HEK293T (cell line): ENCODE measurements at regions not wholly inside any gene's neighbourhood (a gene's known extent, or its start where the extent isn't known, plus 50 kb on each side); places are given as distances from the start of the nearest gene placed in this dataset.

Experiments
- CTCF ChIA-PET: fragments of 350-600 bp; formaldehyde crosslinking; extraction: SDS; loops from one replicate; lab custom pipeline; 2021; ENCODE audit warnings: antibody characterized with exemption, inconsistent platforms; lab: Yijun Ruan, JAX
- POLR2A ChIA-PET: fragments of 350-600 bp; formaldehyde crosslinking; extraction: SDS; loops from one replicate; lab custom pipeline; 2020; ENCODE audit warnings: antibody characterized with exemption, inconsistent platforms; lab: Yijun Ruan, JAX
- DNase-seq: peaks from one replicate; pipeline ENCODE4 v3.0.0; 2012; ENCODE audit warnings: mixed read lengths; ENCODE audit errors: extremely low spot score
- ARNT ChIP-seq: fragments of 450-650 bp; IDR thresholded peaks from 2 replicates; pipeline ENCODE4 v1.6.1; 2017; ENCODE audit warnings: mild to moderate bottlenecking
- BHLHE40 ChIP-seq: fragments of 450-650 bp; IDR thresholded peaks from 2 replicates; pipeline ENCODE4 v1.6.1; 2016; ENCODE audit warnings: mild to moderate bottlenecking, moderate library complexity, borderline replicate concordance
- CTBP1 ChIP-seq: fragments of 450-650 bp; IDR thresholded peaks from 2 replicates; pipeline ENCODE4 v1.6.1; 2016; ENCODE audit warnings: borderline replicate concordance
- ELF4 ChIP-seq: fragments of 450-650 bp; IDR thresholded peaks from 2 replicates; pipeline ENCODE4 v1.6.1; 2017; ENCODE audit warnings: antibody characterized with exemption
- FOXA1 ChIP-seq: fragments of 450-650 bp; IDR thresholded peaks from 2 replicates; pipeline ENCODE4 v1.6.1; 2016; ENCODE audit warnings: mild to moderate bottlenecking
- FOXK2 ChIP-seq: fragments of 450-650 bp; IDR thresholded peaks from 2 replicates; pipeline ENCODE4 v1.6.1; 2016; ENCODE audit warnings: mild to moderate bottlenecking
- FOXM1 ChIP-seq: fragments of 450-650 bp; IDR thresholded peaks from 2 replicates; pipeline ENCODE4 v1.6.1; 2017; ENCODE audit warnings: mild to moderate bottlenecking, borderline replicate concordance
- HDGF ChIP-seq: fragments of 450-650 bp; IDR thresholded peaks from 2 replicates; pipeline ENCODE4 v1.6.1; 2017; ENCODE audit warnings: antibody characterized with exemption, borderline replicate concordance
- L3MBTL2 ChIP-seq: fragments of 450-650 bp; conservative IDR thresholded peaks from 2 replicates; pipeline ENCODE4 v1.6.1; 2016; ENCODE audit warnings: mild to moderate bottlenecking
- LEF1 ChIP-seq: fragments of 450-650 bp; IDR thresholded peaks from 2 replicates; pipeline ENCODE4 v1.6.1; 2017; ENCODE audit warnings: mild to moderate bottlenecking, borderline replicate concordance
- NFRKB ChIP-seq: fragments of 450-650 bp; IDR thresholded peaks from 2 replicates; pipeline ENCODE4 v1.6.1; 2016; ENCODE audit warnings: mild to moderate bottlenecking, moderate library complexity
- PKNOX1 ChIP-seq: fragments of 450-650 bp; IDR thresholded peaks from 2 replicates; pipeline ENCODE4 v1.6.1; 2016
- SP1 ChIP-seq: fragments of 450-650 bp; IDR thresholded peaks from 2 replicates; pipeline ENCODE4 v1.6.1; 2017
- SUZ12 ChIP-seq: fragments of 450-650 bp; IDR thresholded peaks from 2 replicates; pipeline ENCODE4 v1.6.1; 2016; ENCODE audit warnings: mild to moderate bottlenecking
- TARDBP ChIP-seq: fragments of 450-650 bp; IDR thresholded peaks from 2 replicates; pipeline ENCODE4 v1.6.1; 2016
- ZNF384 ChIP-seq: fragments of 450-650 bp; IDR thresholded peaks from 2 replicates; pipeline ENCODE4 v1.6.1; 2016

DNA sequence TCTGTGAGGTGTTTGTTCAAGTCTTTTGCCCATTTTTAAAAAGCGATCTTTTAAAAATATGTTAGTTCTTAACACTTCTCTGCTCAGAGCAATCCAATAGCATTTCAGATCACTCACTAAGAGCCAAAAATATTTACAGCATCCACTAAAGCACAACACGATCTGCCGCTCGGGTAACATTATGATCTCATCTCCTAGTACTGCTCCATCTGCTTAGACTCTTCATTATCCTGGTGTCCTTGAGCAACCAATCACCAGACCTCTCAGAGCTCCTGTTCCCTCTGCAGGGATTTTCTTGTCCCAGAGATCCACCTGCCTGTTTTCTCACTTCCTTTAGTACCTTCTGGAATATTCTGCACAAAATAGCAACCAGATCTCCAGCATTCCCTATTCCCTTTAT, 235.3 kb upstream of the ESRRG start:
- no peak for DNase-seq
- ChIA-PET CTCF (no interaction called here), POLR2A (no interaction called here)
- TF ChIP-seq LEF1: no peak
- TF ChIP-seq FOXK2: no peak
- no peak for TF ChIP-seq FOXA1
- TF ChIP-seq SP1: no peak
- no peak for TF ChIP-seq ZNF384
- no peak for TF ChIP-seq HDGF
- TF ChIP-seq ARNT: no peak
- no peak for TF ChIP-seq CTBP1
- no peak for TF ChIP-seq L3MBTL2
- no peak for TF ChIP-seq PKNOX1

DNA sequence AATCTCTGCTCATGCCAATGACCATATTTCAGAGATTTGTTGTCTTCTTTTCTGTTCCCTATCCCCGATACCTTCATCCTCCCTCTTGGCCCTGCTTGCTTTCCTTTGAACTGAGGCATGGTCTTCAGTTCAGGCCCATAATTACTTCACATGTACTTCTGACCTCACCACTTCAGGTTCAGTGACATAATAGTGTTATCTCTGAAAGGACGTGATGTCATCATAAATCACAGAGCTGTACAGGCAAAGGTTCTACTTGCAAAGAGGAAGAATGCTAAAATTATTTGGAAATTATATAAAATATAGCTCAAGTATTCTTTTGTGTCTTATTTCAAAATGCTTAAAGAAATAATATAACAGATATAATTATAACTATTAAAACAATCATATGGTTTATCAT, 230.3 kb upstream of the ESRRG start:
- POLR2A ChIA-PET: no interaction called here
- CTCF ChIA-PET: no interaction called here

GRCh38 chr1:216952864-216953263, 229.6 kb upstream of the ESRRG start:
- TF ChIP-seq TARDBP (no peak), BHLHE40 (no peak), NFRKB (no peak), FOXA1 (no peak), SP1 (no peak), FOXM1 (no peak), FOXK2 (no peak), PKNOX1 (no peak), L3MBTL2 (no peak), ZNF384 (no peak), SUZ12 (no peak), LEF1 (no peak), CTBP1 (no peak)
- ChIA-PET POLR2A (no interaction called here), CTCF (no interaction called here)
- no peak for DNase-seq

More for the DNA sequence above, 230.3 kb upstream of the ESRRG start:
- TF ChIP-seq ZNF384 (no peak), BHLHE40 (no peak)
- DNase-seq: no peak

DNA sequence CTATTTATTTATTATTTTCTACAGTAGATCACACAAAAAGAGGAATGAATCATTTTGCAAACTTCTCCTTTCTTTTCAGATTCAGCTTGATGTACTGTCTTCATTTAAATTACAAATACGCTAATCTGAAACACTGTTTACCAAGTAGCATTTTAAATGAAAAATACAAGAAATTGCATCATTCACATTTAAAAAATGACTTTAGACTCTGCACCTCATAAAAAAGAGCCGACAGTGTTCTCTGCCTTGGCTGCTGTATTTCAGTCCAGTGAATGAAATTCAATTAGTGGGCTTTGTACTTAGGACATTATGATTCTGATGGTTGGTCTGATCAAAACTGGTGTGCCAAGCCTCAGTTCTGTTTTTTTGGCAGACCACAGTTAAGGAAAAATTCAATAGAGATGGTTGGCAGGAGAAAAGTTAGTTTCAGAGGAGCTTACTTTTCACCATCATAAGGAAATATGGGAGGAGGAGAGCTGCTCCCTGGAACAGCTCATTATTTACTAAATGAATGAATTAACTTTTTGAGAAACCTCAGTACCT, 222.4 kb upstream of the ESRRG start:
- DNase-seq: no peak
- CTCF ChIA-PET: interaction anchor here (0.6 kb wide), 1 partner anchor 20 kb away, joined by 3 read pairs; no protein-coding TSS in a partner anchor
- POLR2A ChIA-PET: no interaction called here
- no peak for TF ChIP-seq ARNT
- TF ChIP-seq FOXA1: no peak
- TF ChIP-seq HDGF: no peak
- no peak for TF ChIP-seq NFRKB

- no peak for DNase-seq
- ChIA-PET CTCF (interaction anchor here (0.6 kb wide), 1 partner anchor 83 kb away, joined by 6 read pairs; no protein-coding TSS in a partner anchor), POLR2A (no interaction called here)
- TF ChIP-seq TARDBP (no peak), FOXA1 (no peak), BHLHE40 (no peak), CTBP1 (no peak), FOXK2 (no peak), SP1 (no peak), NFRKB (no peak), L3MBTL2 (no peak), ELF4 (no peak), FOXM1 (no peak), SUZ12 (no peak), PKNOX1 (no peak), ARNT (no peak), ZNF384 (no peak), HDGF (no peak)
Observed at GRCh38 chr1:216944864-216945510, 221.8 kb upstream of the ESRRG start.

GRCh38 chr1:216937491-216937890, 214.3 kb upstream of the ESRRG start:
- POLR2A ChIA-PET: no interaction called here
- TF ChIP-seq ARNT: no peak
- no peak for TF ChIP-seq FOXM1
- no peak for DNase-seq
- CTCF ChIA-PET: interaction anchor here (0.6 to 0.7 kb wide), 2 partner anchors 16 to 196 kb away, joined by 3 to 4 read pairs; no protein-coding TSS in a partner anchor

- TF ChIP-seq CTBP1 (no peak), SP1 (no peak), HDGF (no peak), FOXA1 (no peak), FOXK2 (no peak)
- DNase-seq: no peak
- ChIA-PET CTCF (interaction anchor here (0.6 kb wide), 1 partner anchor 195 kb away, joined by 4 read pairs; no protein-coding TSS in a partner anchor), POLR2A (no interaction called here)
Observed at GRCh38 chr1:216936779-216937178, 213.6 kb upstream of the ESRRG start.
